ENCODE measurements at regions not wholly inside any gene's neighbourhood (a gene's known extent, or its start where the extent isn't known, plus 50 kb on each side); places are given as distances from the start of the nearest gene placed in this dataset.

DNA sequence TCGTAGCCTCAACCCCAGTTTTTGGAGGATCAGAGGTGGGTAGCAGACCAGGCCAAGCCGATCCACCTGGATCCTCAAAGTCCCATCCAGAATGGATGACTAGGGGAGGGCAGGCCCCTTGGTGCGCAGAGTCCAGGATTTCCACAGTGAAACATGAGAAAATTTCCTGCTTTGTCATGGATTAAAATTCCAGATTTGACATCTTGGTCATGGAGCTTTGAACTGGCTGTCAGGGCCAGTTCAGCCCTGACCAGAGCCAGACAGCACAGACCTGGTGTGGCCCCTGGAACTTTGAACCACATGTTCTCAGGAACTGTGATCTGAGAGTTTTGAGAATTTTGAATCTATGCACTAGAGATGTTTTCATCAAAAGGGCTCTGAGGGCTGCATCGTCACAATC lies 177.5 kb downstream of the MN1 start:
- Histone ChIP-seq H2AFZ (ENCODE audit: low read depth, low read length) (no peak overlapping the region), H3K4me2 (ENCODE audit: low read length) (no peak overlapping the region), H3K4me1 (ENCODE audit: low read length) (no peaks in the 10 kb centered on the region), H3K4me3 (ENCODE audit: low read length) (no peak overlapping the region), H3K9ac (ENCODE audit: low read length) (no peak overlapping the region), H3K36me3 (replicated peaks; ENCODE audit: low read depth, low read length) (no peaks in the 10 kb centered on the region), H3K27ac (ENCODE audit: low read length) (no peak overlapping the region), H3K9me3 (ENCODE audit: insufficient read depth, low read length) (no peaks in the 10 kb centered on the region), H4K20me1 (ENCODE audit: insufficient read depth, low read length) (no peaks in the 10 kb centered on the region), H3K27me3 (ENCODE audit: low read depth, low read length) (0 out of 2 replicates have a peak, but pooled peaks cover 4% of the 10 kb centered on the region), H3K79me2 (ENCODE audit: low read length) (no peaks in the 10 kb centered on the region)
- TF ChIP-seq EZH2phosphoT487 (IDR thresholded peaks at IDR 0.05; ENCODE audit: low read depth) = no peak
- TF ChIP-seq, protein P1, sequence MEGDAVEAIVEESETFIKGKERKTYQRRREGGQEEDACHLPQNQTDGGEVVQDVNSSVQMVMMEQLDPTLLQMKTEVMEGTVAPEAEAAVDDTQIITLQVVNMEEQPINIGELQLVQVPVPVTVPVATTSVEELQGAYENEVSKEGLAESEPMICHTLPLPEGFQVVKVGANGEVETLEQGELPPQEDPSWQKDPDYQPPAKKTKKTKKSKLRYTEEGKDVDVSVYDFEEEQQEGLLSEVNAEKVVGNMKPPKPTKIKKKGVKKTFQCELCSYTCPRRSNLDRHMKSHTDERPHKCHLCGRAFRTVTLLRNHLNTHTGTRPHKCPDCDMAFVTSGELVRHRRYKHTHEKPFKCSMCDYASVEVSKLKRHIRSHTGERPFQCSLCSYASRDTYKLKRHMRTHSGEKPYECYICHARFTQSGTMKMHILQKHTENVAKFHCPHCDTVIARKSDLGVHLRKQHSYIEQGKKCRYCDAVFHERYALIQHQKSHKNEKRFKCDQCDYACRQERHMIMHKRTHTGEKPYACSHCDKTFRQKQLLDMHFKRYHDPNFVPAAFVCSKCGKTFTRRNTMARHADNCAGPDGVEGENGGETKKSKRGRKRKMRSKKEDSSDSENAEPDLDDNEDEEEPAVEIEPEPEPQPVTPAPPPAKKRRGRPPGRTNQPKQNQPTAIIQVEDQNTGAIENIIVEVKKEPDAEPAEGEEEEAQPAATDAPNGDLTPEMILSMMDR (IDR thresholded peaks at IDR 0.05; ENCODE audit: low read depth, low read length) = no peak

DNA sequence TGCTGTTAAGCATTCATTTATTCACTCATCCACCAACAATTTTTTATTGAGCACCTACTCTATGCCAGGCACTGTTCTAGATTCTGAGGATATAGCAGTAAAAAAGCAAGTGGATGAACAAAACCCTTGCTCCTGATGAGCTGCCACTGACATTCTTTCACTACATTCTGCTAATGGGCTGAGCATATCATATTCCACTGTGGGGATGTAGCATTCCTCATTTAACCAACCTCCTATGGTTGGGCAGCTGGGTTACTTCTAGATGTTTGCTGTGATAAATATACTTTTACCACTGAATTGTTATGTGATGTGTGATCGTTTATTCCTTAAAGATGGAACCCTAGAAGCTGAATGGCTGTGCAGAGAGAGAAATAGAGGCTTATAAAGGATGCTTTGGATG lies 176.9 kb downstream of the MN1 start:
- Histone ChIP-seq H3K27me3 (ENCODE audit: low read depth, low read length) (0 out of 2 replicates have a peak, but pooled peaks cover 4% of the 10 kb centered on the region), H3K4me2 (ENCODE audit: low read length) (no peak overlapping the region), H3K79me2 (ENCODE audit: low read length) (no peaks in the 10 kb centered on the region), H3K4me1 (ENCODE audit: low read length) (no peaks in the 10 kb centered on the region), H3K36me3 (replicated peaks; ENCODE audit: low read depth, low read length) (no peaks in the 10 kb centered on the region), H3K27ac (ENCODE audit: low read length) (no peak overlapping the region), H3K9me3 (ENCODE audit: insufficient read depth, low read length) (no peaks in the 10 kb centered on the region), H3K4me3 (ENCODE audit: low read length) (no peak overlapping the region), H2AFZ (ENCODE audit: low read depth, low read length) (no peak overlapping the region), H4K20me1 (ENCODE audit: insufficient read depth, low read length) (no peaks in the 10 kb centered on the region), H3K9ac (ENCODE audit: low read length) (no peak overlapping the region)
- TF ChIP-seq EZH2phosphoT487 (IDR thresholded peaks at IDR 0.05; ENCODE audit: low read depth) = no peak
- TF ChIP-seq, protein P1 (IDR thresholded peaks at IDR 0.05; ENCODE audit: low read depth, low read length) = no peak

DNA sequence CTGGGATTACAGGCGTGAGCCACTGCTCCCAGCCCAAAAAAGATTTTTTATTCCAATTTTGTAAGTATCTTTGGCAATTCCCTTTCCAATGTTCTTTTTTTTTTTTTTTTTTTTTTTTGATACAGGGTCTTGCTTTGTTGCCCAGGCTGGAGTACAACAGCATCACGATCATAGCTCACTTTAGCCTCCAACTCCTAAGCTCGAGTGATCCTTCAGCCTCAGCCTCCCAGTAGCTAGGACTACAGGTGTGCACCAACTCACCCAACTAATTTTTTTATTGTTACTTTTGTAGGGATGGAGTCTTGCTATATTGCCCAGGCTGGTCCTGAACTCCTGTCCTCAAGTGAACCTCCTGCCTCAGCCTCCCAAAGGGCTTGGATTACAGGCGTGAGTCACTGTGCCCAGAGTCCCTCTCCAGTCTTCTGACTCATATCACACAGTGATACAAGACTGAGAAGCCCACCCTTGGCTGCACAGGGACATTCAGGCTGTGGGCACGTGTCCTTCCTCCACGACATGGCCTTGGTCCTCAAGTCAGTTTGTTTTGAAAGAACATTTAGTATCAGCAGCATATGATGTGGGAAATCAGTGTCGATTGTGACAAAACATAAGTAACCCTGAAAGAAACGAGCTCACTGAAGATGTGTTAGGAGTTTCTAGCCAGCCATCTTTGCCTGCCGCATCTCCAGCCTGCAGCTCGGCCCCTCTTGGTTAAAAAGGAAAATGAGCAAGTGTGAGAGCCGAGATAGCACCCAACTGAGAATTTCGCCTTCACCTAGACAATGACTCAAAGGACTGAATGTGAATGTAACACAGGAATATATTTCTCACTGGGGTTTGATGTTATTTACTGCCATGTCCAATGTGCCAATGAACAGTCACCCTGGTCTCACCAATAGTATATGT lies 175.5 kb downstream of the MN1 start:
- no peak overlapping the region for H2AFZ ChIP-seq (ENCODE audit: low read depth, low read length)
- H3K36me3 ChIP-seq (replicated peaks; ENCODE audit: low read depth, low read length) = no peaks in the 10 kb centered on the region
- H3K4me2 ChIP-seq (ENCODE audit: low read length) = no peak overlapping the region
- no peak overlapping the region for H3K4me3 ChIP-seq (ENCODE audit: low read length)
- no peaks in the 10 kb centered on the region for H4K20me1 ChIP-seq (ENCODE audit: insufficient read depth, low read length)
- no peak overlapping the region for H3K27ac ChIP-seq (ENCODE audit: low read length)
- H3K9ac ChIP-seq (ENCODE audit: low read length) = no peak overlapping the region
- H3K79me2 ChIP-seq (ENCODE audit: low read length) = no peaks in the 10 kb centered on the region
- no peaks in the 10 kb centered on the region for H3K27me3 ChIP-seq (ENCODE audit: low read depth, low read length)
- H3K4me1 ChIP-seq (ENCODE audit: low read length) = no peaks in the 10 kb centered on the region
- no peaks in the 10 kb centered on the region for H3K9me3 ChIP-seq (ENCODE audit: insufficient read depth, low read length)
- TF ChIP-seq EZH2phosphoT487 (IDR thresholded peaks at IDR 0.05; ENCODE audit: low read depth) = no peak
- TF ChIP-seq, protein P1 (IDR thresholded peaks at IDR 0.05; ENCODE audit: low read depth, low read length) = no peak

DNA sequence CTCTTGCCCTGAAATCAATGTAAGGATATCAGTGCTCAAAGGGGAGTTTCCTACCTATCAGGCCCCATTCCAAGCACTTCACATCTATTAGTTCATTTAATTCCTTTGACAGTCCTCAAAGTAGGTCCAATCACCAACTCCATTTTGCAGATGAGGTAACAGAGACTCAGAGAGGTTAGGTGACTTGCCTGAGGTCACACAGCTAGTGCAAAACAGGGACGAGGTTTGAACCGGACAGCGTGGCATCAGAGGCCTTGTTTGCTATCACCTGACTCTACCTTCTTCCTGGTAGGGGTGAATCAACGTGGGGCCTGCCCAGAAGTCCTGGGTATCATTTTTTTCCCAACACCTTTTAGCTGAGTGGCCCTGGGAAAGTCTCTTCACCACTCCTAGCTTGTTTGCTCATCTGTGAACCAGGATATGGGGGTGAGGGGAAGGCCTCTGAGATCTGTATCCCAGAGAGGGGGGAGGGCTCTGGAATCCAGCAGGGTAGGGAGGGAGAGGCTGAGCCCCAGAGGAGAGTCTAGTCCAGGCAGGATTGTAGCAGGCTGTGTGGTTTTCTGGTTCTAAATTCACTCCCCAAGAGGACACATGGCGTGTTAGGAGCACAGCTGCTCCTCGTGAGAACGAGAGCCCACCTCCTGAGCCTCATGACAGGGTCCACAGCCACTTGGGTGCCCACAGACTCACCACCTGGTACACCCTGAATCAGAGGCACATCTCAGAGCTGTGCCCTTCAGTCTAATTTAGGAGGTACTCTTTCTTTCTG lies 174.7 kb downstream of the MN1 start:
- Histone ChIP-seq H3K9ac (ENCODE audit: low read length) (no peak overlapping the region), H3K4me2 (ENCODE audit: low read length) (no peak overlapping the region), H4K20me1 (ENCODE audit: insufficient read depth, low read length) (no peaks in the 10 kb centered on the region), H3K4me3 (ENCODE audit: low read length) (no peak overlapping the region), H3K79me2 (ENCODE audit: low read length) (no peaks in the 10 kb centered on the region), H3K4me1 (ENCODE audit: low read length) (no peaks in the 10 kb centered on the region), H3K27me3 (ENCODE audit: low read depth, low read length) (no peaks in the 10 kb centered on the region), H3K36me3 (replicated peaks; ENCODE audit: low read depth, low read length) (no peaks in the 10 kb centered on the region), H2AFZ (ENCODE audit: low read depth, low read length) (no peak overlapping the region), H3K9me3 (ENCODE audit: insufficient read depth, low read length) (no peaks in the 10 kb centered on the region), H3K27ac (ENCODE audit: low read length) (no peak overlapping the region)
- no peak for TF ChIP-seq EZH2phosphoT487 (IDR thresholded peaks at IDR 0.05; ENCODE audit: low read depth)
- TF ChIP-seq, protein P1 (IDR thresholded peaks at IDR 0.05; ENCODE audit: low read depth, low read length) = no peak
